ENCODE measurements at regions not wholly inside any gene's neighbourhood (a gene's known extent, or its start where the extent isn't known, plus 50 kb on each side); places are given as distances from the start of the nearest gene placed in this dataset.

DNA sequence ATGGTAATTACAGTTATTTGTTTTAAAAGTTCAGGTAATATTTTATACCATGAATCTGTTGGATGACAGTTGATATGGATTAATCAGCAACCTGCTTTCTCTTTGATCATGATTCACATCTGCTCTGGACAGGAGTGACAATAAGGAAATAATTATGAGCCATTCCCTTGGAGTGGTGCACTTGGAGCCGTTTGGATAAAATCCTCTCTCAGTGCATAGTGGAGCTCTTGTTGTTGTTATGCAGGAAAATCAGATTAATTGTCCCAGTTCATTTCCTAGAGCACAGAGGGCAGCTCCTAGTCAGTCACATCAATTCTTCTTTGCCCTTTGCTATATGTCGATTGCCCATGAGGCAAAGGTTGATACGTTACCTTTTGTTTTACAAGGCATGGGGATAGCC is 668.3 kb upstream of the NR3C2 start:
- ChIA-PET CTCF (no interaction called here), POLR2A (no interaction called here)
- no peak overlapping the region for H3K27ac ChIP-seq (ENCODE audit: extremely low read depth, low read depth, low read length)
- H3K4me3 ChIP-seq (ENCODE audit: low read depth, low read length): no peak overlapping the region
- no peak for TF ChIP-seq ZNF555 (tag by site-specific recombination; conservative IDR thresholded peaks at IDR 0.05)
- TF ChIP-seq ZNF677 (tag by site-specific recombination; IDR thresholded peaks at IDR 0.05): no peak
- TF ChIP-seq, protein P1, sequence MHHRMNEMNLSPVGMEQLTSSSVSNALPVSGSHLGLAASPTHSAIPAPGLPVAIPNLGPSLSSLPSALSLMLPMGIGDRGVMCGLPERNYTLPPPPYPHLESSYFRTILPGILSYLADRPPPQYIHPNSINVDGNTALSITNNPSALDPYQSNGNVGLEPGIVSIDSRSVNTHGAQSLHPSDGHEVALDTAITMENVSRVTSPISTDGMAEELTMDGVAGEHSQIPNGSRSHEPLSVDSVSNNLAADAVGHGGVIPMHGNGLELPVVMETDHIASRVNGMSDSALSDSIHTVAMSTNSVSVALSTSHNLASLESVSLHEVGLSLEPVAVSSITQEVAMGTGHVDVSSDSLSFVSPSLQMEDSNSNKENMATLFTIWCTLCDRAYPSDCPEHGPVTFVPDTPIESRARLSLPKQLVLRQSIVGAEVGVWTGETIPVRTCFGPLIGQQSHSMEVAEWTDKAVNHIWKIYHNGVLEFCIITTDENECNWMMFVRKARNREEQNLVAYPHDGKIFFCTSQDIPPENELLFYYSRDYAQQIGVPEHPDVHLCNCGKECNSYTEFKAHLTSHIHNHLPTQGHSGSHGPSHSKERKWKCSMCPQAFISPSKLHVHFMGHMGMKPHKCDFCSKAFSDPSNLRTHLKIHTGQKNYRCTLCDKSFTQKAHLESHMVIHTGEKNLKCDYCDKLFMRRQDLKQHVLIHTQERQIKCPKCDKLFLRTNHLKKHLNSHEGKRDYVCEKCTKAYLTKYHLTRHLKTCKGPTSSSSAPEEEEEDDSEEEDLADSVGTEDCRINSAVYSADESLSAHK (tag by site-specific recombination; IDR thresholded peaks at IDR 0.05): no peak
- no peak for TF ChIP-seq ZNF2 (tag by site-specific recombination; IDR thresholded peaks at IDR 0.05)
- TF ChIP-seq HOXC10 (CRISPR knock-in tag; IDR thresholded peaks at IDR 0.05): no peak
- TF ChIP-seq, protein P2, sequence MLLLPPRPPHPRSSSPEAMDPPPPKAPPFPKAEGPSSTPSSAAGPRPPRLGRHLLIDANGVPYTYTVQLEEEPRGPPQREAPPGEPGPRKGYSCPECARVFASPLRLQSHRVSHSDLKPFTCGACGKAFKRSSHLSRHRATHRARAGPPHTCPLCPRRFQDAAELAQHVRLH (tag by site-specific recombination; IDR thresholded peaks at IDR 0.05): no peak
- TF ChIP-seq, protein P3, sequence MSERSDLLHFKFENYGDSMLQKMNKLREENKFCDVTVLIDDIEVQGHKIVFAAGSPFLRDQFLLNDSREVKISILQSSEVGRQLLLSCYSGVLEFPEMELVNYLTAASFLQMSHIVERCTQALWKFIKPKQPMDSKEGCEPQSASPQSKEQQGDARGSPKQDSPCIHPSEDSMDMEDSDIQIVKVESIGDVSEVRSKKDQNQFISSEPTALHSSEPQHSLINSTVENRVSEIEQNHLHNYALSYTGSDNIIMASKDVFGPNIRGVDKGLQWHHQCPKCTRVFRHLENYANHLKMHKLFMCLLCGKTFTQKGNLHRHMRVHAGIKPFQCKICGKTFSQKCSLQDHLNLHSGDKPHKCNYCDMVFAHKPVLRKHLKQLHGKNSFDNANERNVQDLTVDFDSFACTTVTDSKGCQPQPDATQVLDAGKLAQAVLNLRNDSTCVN (tag by site-specific recombination; optimal IDR thresholded peaks at IDR 0.05): no peak
- TF ChIP-seq, protein P4, sequence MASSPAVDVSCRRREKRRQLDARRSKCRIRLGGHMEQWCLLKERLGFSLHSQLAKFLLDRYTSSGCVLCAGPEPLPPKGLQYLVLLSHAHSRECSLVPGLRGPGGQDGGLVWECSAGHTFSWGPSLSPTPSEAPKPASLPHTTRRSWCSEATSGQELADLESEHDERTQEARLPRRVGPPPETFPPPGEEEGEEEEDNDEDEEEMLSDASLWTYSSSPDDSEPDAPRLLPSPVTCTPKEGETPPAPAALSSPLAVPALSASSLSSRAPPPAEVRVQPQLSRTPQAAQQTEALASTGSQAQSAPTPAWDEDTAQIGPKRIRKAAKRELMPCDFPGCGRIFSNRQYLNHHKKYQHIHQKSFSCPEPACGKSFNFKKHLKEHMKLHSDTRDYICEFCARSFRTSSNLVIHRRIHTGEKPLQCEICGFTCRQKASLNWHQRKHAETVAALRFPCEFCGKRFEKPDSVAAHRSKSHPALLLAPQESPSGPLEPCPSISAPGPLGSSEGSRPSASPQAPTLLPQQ (tag by site-specific recombination; IDR thresholded peaks at IDR 0.05): no peak
- no peak for TF ChIP-seq ZNF404 (tag by site-specific recombination; IDR thresholded peaks at IDR 0.05)
- TF ChIP-seq ZNF76 (tag by site-specific recombination; IDR thresholded peaks at IDR 0.05; ENCODE audit: borderline replicate concordance, low read depth): no peak
- TF ChIP-seq ZBTB1 (tag by site-specific recombination; IDR thresholded peaks at IDR 0.05): no peak
- TF ChIP-seq, protein P5, sequence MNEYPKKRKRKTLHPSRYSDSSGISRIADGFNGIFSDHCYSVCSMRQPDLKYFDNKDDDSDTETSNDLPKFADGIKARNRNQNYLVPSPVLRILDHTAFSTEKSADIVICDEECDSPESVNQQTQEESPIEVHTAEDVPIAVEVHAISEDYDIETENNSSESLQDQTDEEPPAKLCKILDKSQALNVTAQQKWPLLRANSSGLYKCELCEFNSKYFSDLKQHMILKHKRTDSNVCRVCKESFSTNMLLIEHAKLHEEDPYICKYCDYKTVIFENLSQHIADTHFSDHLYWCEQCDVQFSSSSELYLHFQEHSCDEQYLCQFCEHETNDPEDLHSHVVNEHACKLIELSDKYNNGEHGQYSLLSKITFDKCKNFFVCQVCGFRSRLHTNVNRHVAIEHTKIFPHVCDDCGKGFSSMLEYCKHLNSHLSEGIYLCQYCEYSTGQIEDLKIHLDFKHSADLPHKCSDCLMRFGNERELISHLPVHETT (tag by site-specific recombination; IDR thresholded peaks at IDR 0.05): no peak
- TF ChIP-seq ZNF561 (tag by site-specific recombination; IDR thresholded peaks at IDR 0.05; ENCODE audit: borderline replicate concordance): no peak
- TF ChIP-seq ZBTB20 (tag by site-specific recombination; IDR thresholded peaks at IDR 0.05): no peak
- TF ChIP-seq ZNF266 (tag by site-specific recombination; IDR thresholded peaks at IDR 0.05; ENCODE audit: low read depth): no peak
- TF ChIP-seq ZNF302 (tag by site-specific recombination; IDR thresholded peaks at IDR 0.05; ENCODE audit: low read depth): no peak
- no peak for TF ChIP-seq PRDM1 (tag by site-specific recombination; IDR thresholded peaks at IDR 0.05)
- H3K9me3 ChIP-seq (ENCODE audit: control insufficient read depth, insufficient read depth, low read depth, low read length): no peaks in the 10 kb centered on the region
- no peaks in the 10 kb centered on the region for H3K36me3 ChIP-seq (ENCODE audit: control insufficient read depth in 2 of 2, insufficient read depth in 1 of 2, low read length in 2 of 2)
- H3K4me1 ChIP-seq (ENCODE audit: control insufficient read depth, insufficient read depth, low read length): no peaks in the 10 kb centered on the region

DNA sequence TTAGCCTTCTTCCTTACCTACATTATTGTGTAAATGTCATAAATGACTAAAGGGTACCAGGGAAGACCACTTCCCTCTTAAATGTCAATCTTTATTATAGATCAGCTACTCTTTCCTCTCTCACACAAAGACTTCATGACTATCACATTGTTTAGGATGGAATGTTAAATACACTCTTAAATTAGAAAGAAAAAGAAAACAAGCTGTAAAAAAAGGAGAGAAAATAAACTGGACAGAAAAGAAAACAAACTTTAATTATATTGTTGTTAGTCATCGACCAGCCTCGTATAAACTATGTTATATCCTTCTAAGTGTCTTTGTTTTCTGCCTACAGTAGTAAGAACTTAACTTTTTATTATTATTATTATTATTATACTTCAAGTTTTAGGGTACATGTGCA is 666.4 kb upstream of the NR3C2 start:
- Histone ChIP-seq H3K4me1 (ENCODE audit: control insufficient read depth, insufficient read depth, low read length) (no peaks in the 10 kb centered on the region), H3K36me3 (ENCODE audit: control insufficient read depth in 2 of 2, insufficient read depth in 1 of 2, low read length in 2 of 2) (no peaks in the 10 kb centered on the region), H3K9me3 (ENCODE audit: control insufficient read depth, insufficient read depth, low read depth, low read length) (no peaks in the 10 kb centered on the region), H3K4me3 (ENCODE audit: low read depth, low read length) (no peak overlapping the region), H3K27ac (ENCODE audit: extremely low read depth, low read depth, low read length) (no peak overlapping the region)
- POLR2A ChIA-PET: no interaction called here
- CTCF ChIA-PET: no interaction called here
- TF ChIP-seq, protein P6, sequence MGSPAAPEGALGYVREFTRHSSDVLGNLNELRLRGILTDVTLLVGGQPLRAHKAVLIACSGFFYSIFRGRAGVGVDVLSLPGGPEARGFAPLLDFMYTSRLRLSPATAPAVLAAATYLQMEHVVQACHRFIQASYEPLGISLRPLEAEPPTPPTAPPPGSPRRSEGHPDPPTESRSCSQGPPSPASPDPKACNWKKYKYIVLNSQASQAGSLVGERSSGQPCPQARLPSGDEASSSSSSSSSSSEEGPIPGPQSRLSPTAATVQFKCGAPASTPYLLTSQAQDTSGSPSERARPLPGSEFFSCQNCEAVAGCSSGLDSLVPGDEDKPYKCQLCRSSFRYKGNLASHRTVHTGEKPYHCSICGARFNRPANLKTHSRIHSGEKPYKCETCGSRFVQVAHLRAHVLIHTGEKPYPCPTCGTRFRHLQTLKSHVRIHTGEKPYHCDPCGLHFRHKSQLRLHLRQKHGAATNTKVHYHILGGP (tag by site-specific recombination; IDR thresholded peaks at IDR 0.05): no peak
- no peak for TF ChIP-seq ZNF530 (tag by site-specific recombination; IDR thresholded peaks at IDR 0.05; ENCODE audit: low read depth)
- no peak for TF ChIP-seq GLI2 (tag by site-specific recombination; IDR thresholded peaks at IDR 0.05; ENCODE audit: borderline replicate concordance, low read depth)
- TF ChIP-seq ZNF670 (tag by site-specific recombination; IDR thresholded peaks at IDR 0.05; ENCODE audit: low read depth): no peak
- no peak for TF ChIP-seq ZEB2 (tag by site-specific recombination; IDR thresholded peaks at IDR 0.05)
- TF ChIP-seq, protein P4 (tag by site-specific recombination; IDR thresholded peaks at IDR 0.05): no peak
- TF ChIP-seq, protein P7, sequence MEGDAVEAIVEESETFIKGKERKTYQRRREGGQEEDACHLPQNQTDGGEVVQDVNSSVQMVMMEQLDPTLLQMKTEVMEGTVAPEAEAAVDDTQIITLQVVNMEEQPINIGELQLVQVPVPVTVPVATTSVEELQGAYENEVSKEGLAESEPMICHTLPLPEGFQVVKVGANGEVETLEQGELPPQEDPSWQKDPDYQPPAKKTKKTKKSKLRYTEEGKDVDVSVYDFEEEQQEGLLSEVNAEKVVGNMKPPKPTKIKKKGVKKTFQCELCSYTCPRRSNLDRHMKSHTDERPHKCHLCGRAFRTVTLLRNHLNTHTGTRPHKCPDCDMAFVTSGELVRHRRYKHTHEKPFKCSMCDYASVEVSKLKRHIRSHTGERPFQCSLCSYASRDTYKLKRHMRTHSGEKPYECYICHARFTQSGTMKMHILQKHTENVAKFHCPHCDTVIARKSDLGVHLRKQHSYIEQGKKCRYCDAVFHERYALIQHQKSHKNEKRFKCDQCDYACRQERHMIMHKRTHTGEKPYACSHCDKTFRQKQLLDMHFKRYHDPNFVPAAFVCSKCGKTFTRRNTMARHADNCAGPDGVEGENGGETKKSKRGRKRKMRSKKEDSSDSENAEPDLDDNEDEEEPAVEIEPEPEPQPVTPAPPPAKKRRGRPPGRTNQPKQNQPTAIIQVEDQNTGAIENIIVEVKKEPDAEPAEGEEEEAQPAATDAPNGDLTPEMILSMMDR (tag by site-specific recombination; IDR thresholded peaks at IDR 0.05): no peak
- TF ChIP-seq ZNF555 (tag by site-specific recombination; conservative IDR thresholded peaks at IDR 0.05): no peak
- TF ChIP-seq TRIM28 (IDR thresholded peaks at IDR 0.05; ENCODE audit: borderline replicate concordance, low read length): no peak
- no peak for TF ChIP-seq ZNF16 (tag by site-specific recombination; IDR thresholded peaks at IDR 0.05; ENCODE audit: low read depth)
